Liver (tissue), 8 donors: ENCODE measurements at regions not wholly inside any gene's neighbourhood (a gene's known extent, or its start where the extent isn't known, plus 50 kb on each side); places are given as distances from the start of the nearest gene placed in this dataset.

Source experiments
- DNase-seq: peaks from one replicate; pipeline ENCODE4 v3.0.0-alpha.2; 2017; ENCODE audit warnings: low spot score
- H3K27ac ChIP-seq, 2 donors: one replicate each; pipeline ENCODE4 v1.7.0; 2013; ENCODE audit warnings: inconsistent platforms in 2 of 2, low read length in 2 of 2, control low read depth in 1 of 2, low read depth in 1 of 2, mild to moderate bottlenecking in 1 of 2
- H3K27me3 ChIP-seq, 4 donors: one replicate each; pipeline versions ENCODE4 v1.6.1 to v1.7.0; 2013; ENCODE audit warnings: low read length in 3 of 4, inconsistent platforms in 1 of 4, mild to moderate bottlenecking in 1 of 4, moderate library complexity in 1 of 4; ENCODE audit not compliant: control insufficient read depth in 4 of 4, insufficient read depth in 4 of 4
- H3K36me3 ChIP-seq, 4 donors: one replicate each; pipeline versions ENCODE4 v1.6.1 to v1.7.0; 2013; ENCODE audit warnings: low read length in 3 of 4, mild to moderate bottlenecking in 3 of 4, low read depth in 1 of 4, moderate library complexity in 1 of 4; ENCODE audit not compliant: control insufficient read depth in 4 of 4, insufficient read depth in 3 of 4
- H3K4me1 ChIP-seq, 4 donors: one replicate each; pipeline versions ENCODE4 v1.6.1 to v1.7.0; 2013; ENCODE audit warnings: low read length in 3 of 4, mild to moderate bottlenecking in 3 of 4, moderate library complexity in 1 of 4; ENCODE audit not compliant: control insufficient read depth in 4 of 4, insufficient read depth in 4 of 4
- H3K4me3 ChIP-seq, 3 donors: one replicate each; pipeline versions ENCODE4 v1.6.1 to v1.7.0; 2013; ENCODE audit warnings: low read length in 3 of 3, control low read depth in 1 of 3, low read depth in 1 of 3, mild to moderate bottlenecking in 1 of 3
- H3K9ac ChIP-seq, 2 donors: one replicate each; pipeline ENCODE4 v1.7.0; 2013; ENCODE audit warnings: low read length in 2 of 2, mild to moderate bottlenecking in 2 of 2, moderate library complexity in 2 of 2, control low read depth in 1 of 2, low read depth in 1 of 2
- H3K9me3 ChIP-seq, 4 donors: one replicate each; pipeline versions ENCODE4 v1.6.1 to v1.7.0; 2013; ENCODE audit warnings: low read length in 3 of 4; ENCODE audit not compliant: control insufficient read depth in 4 of 4
- ATF3 ChIP-seq: IDR thresholded peaks from 2 replicates; pipeline ENCODE4 v1.6.1; 2016; ENCODE audit warnings: antibody characterized with exemption
- CTCF ChIP-seq: fragments of 150-350 bp; IDR thresholded peaks from 2 replicates; pipeline ENCODE4 v1.5.1; 2017; ENCODE audit warnings: improper control_type of control experiment, low read depth, low read length; ENCODE audit not compliant: missing input control
- EGR1 ChIP-seq, 2 donors: IDR thresholded peaks; 2 replicates each; pipeline ENCODE4 v1.6.1; 2016 to 2018; ENCODE audit warnings: antibody characterized with exemption in 2 of 2, low read depth in 2 of 2
- FOXA1 ChIP-seq: IDR thresholded peaks from 2 replicates; pipeline ENCODE4 v1.6.1; 2016; ENCODE audit warnings: antibody characterized with exemption
- FOXA2 ChIP-seq: IDR thresholded peaks from 2 replicates; pipeline ENCODE4 v1.6.1; 2016; ENCODE audit warnings: antibody characterized with exemption
- GABPA ChIP-seq, 2 donors: IDR thresholded peaks in 1 of 2; conservative IDR thresholded peaks in 1 of 2; 2 replicates each; pipeline ENCODE4 v1.6.1; 2016; ENCODE audit warnings: antibody characterized with exemption in 2 of 2, mild to moderate bottlenecking in 1 of 2, moderate library complexity in 1 of 2
- HNF4A ChIP-seq, 2 donors: conservative IDR thresholded peaks; 2 replicates each; pipeline ENCODE4 v1.6.1; 2016; ENCODE audit warnings: antibody characterized with exemption in 2 of 2, mild to moderate bottlenecking in 2 of 2
- HNF4G ChIP-seq: IDR thresholded peaks from 2 replicates; pipeline ENCODE4 v1.6.1; 2016; ENCODE audit warnings: antibody characterized with exemption
- JUND ChIP-seq, 2 donors: IDR thresholded peaks; 2 replicates each; pipeline ENCODE4 v1.6.1; 2016; ENCODE audit warnings: antibody characterized with exemption in 2 of 2
- MAX ChIP-seq: IDR thresholded peaks from 2 replicates; pipeline ENCODE4 v1.6.1; 2016; ENCODE audit warnings: antibody characterized with exemption
- NR2F2 ChIP-seq: IDR thresholded peaks from 2 replicates; pipeline ENCODE4 v1.6.1; 2016; ENCODE audit warnings: antibody characterized with exemption
- RAD21 ChIP-seq, 2 donors: IDR thresholded peaks; 2 replicates each; pipeline ENCODE4 v1.6.1; 2016; ENCODE audit warnings: antibody characterized with exemption in 2 of 2, mild to moderate bottlenecking in 2 of 2
- REST ChIP-seq: IDR thresholded peaks from 2 replicates; pipeline ENCODE4 v1.6.1; 2016; ENCODE audit warnings: antibody characterized with exemption, mild to moderate bottlenecking
- RXRA ChIP-seq, 2 donors: IDR thresholded peaks; 2 replicates each; pipeline ENCODE4 v1.6.1; 2017 to 2018; ENCODE audit warnings: antibody characterized with exemption in 2 of 2, mild to moderate bottlenecking in 1 of 2
- SP1 ChIP-seq: IDR thresholded peaks from 2 replicates; pipeline ENCODE4 v1.6.1; 2018; ENCODE audit warnings: antibody characterized with exemption, mild to moderate bottlenecking
- YY1 ChIP-seq: IDR thresholded peaks from 2 replicates; pipeline ENCODE4 v1.6.1; 2016; ENCODE audit warnings: antibody characterized with exemption, mild to moderate bottlenecking
- ZBTB33 ChIP-seq: IDR thresholded peaks from 2 replicates; pipeline ENCODE4 v1.6.1; 2016; ENCODE audit warnings: antibody characterized with exemption
- WGBS: extraction: QIAGEN DNeasy Blood & Tissue Kit; methylation state at CpG from one replicate; pipeline ENCODE4 v1.1.7; 2013; 5-methylcytosine and 5-hydroxymethylcytosine counted together
- donor health status: healthy.
- donor health status: healthy.
- donor health status: healthy.
- donor health status: healthy.
- donor health status: healthy.

- H3K4me3 ChIP-seq = no peak overlapping the region
- H3K4me1 ChIP-seq = no peaks in the 10 kb centered on the region
- WGBS = 31% methylated on average over 2 of the region's 2 CpGs
- H3K27me3 ChIP-seq = no peaks in the 10 kb centered on the region
- H3K36me3 ChIP-seq = no peaks in the 10 kb centered on the region
- TF ChIP-seq ZBTB33 = no peak
- TF ChIP-seq JUND (IDR thresholded peaks at IDR 0.05) = no peak
- TF ChIP-seq HNF4G = no peak
- TF ChIP-seq SP1 = no peak
- no peak for TF ChIP-seq REST
- no peak for TF ChIP-seq RAD21 (IDR thresholded peaks at IDR 0.05)
- TF ChIP-seq HNF4A (conservative IDR thresholded peaks at IDR 0.05) = no peak
- TF ChIP-seq CTCF = no peak
- TF ChIP-seq YY1 = no peak
- TF ChIP-seq EGR1 (IDR thresholded peaks at IDR 0.05; ENCODE audit: low read depth in 2 of 2) = no peak
- no peak for TF ChIP-seq NR2F2
- no peak for TF ChIP-seq FOXA2
- no peak for TF ChIP-seq RXRA (IDR thresholded peaks at IDR 0.05)
- TF ChIP-seq FOXA1 = no peak
- no peak for TF ChIP-seq MAX
- TF ChIP-seq GABPA (IDR thresholded peaks at IDR 0.05 in 1 of 2, conservative IDR thresholded peaks at IDR 0.05 in 1 of 2) = no peak
- TF ChIP-seq ATF3 = no peak
- no peak overlapping the region for H3K9ac ChIP-seq
- H3K27ac ChIP-seq = no peak overlapping the region
- no peak for DNase-seq
- H3K9me3 ChIP-seq = peaks cover 0 to 5% (median 2%) of the 10 kb centered on the region in 4 donors
Observed at GRCh38 chr20:16174311-16174710, 398.9 kb downstream of the KIF16B start.

- H3K27ac ChIP-seq = no peak overlapping the region
- WGBS = 54% methylated on average over 4 of the region's 4 CpGs
Observed at GRCh38 chr20:16173044-16173443, 400.2 kb downstream of the KIF16B start.

More at GRCh38 chr20:16173044-16173443, 400.2 kb downstream of the KIF16B start:
- no peaks in the 10 kb centered on the region for H3K36me3 ChIP-seq
- peaks cover 0 to 4% (median 2%) of the 10 kb centered on the region in 4 donors for H3K9me3 ChIP-seq
- no peaks in the 10 kb centered on the region for H3K4me1 ChIP-seq
- TF ChIP-seq ZBTB33 = no peak
- TF ChIP-seq HNF4A (conservative IDR thresholded peaks at IDR 0.05) = no peak
- no peak for TF ChIP-seq CTCF
- TF ChIP-seq SP1 = no peak
- TF ChIP-seq HNF4G = no peak
- no peak for TF ChIP-seq NR2F2
- no peak overlapping the region for H3K9ac ChIP-seq
- H3K27me3 ChIP-seq = no peaks in the 10 kb centered on the region
- H3K4me3 ChIP-seq = no peak overlapping the region
- no peak for DNase-seq
